ACHN (cell line): ENCODE measurements at regions not wholly inside any gene's neighbourhood (a gene's known extent, or its start where the extent isn't known, plus 50 kb on each side); places are given as distances from the start of the nearest gene placed in this dataset.

ENCODE experiments used
- DNase-seq: peaks from one replicate; pipeline ENCODE4 v3.0.0-alpha.2; 2015
- in situ Hi-C: cut with HindIII; loops from 2 replicates; pipeline ENCODE4 v1.10.0; 2017; ENCODE audit warnings: low sequenced_read_pairs, low pct_ligation_motif_present, low pct_unique_long_range_greater_than_20kb

GRCh38 chr3:59654480-59655417 lies 604.9 kb upstream of the CFAP20DC start:
- DNase-seq, result no peak
- in situ Hi-C loops, result no loop called here

GRCh38 chr3:59654123-59654479 lies 604.3 kb upstream of the CFAP20DC start:
- no peak for DNase-seq
- in situ Hi-C loops, result no loop called here

GRCh38 chr3:59653405-59654122 lies 603.7 kb upstream of the CFAP20DC start:
- no peak for DNase-seq
- in situ Hi-C loops, result no loop called here

GRCh38 chr3:59644479-59645402 lies 594.9 kb upstream of the CFAP20DC start:
- in situ Hi-C loops, result no loop called here
- no peak for DNase-seq

- in situ Hi-C loops, result no loop called here
- DNase-seq, result no peak
Observed at GRCh38 chr3:59641169-59641899, 591.5 kb upstream of the CFAP20DC start.

- in situ Hi-C loops, result no loop called here
- DNase-seq, result peak; percentile 9
Observed at GRCh38 chr3:59632760-59633573, 583.1 kb upstream of the CFAP20DC start.

GRCh38 chr3:59631482-59631881 lies 581.7 kb upstream of the CFAP20DC start:
- in situ Hi-C loops, result no loop called here
- DNase-seq, result no peak

GRCh38 chr3:59621037-59621436 lies 571.2 kb upstream of the CFAP20DC start:
- no peak for DNase-seq
- in situ Hi-C loops, result no loop called here

GRCh38 chr3:59620325-59620724 lies 570.5 kb upstream of the CFAP20DC start:
- no peak for DNase-seq
- in situ Hi-C loops, result no loop called here

- in situ Hi-C loops, result no loop called here
- DNase-seq, result no peak
Observed at GRCh38 chr3:59612444-59612715, 562.6 kb upstream of the CFAP20DC start.

- in situ Hi-C loops, result no loop called here
- DNase-seq, result no peak
Observed at GRCh38 chr3:59611649-59612443, 562.0 kb upstream of the CFAP20DC start.

- in situ Hi-C loops, result no loop called here
- DNase-seq, result no peak
Observed at GRCh38 chr3:59609657-59610348, 560.0 kb upstream of the CFAP20DC start.

GRCh38 chr3:59608356-59608755 lies 558.5 kb upstream of the CFAP20DC start:
- no peak for DNase-seq
- in situ Hi-C loops, result no loop called here

- in situ Hi-C loops, result no loop called here
- DNase-seq, result peak; percentile 11
Observed at GRCh38 chr3:59607656-59608055, 557.8 kb upstream of the CFAP20DC start.

- in situ Hi-C loops, result no loop called here
Observed at GRCh38 chr3:59606638-59607266, 556.9 kb upstream of the CFAP20DC start.

GRCh38 chr3:59605944-59606534 lies 556.2 kb upstream of the CFAP20DC start:
- DNase-seq, result no peak
- in situ Hi-C loops, result no loop called here

More at GRCh38 chr3:59606638-59607266, 556.9 kb upstream of the CFAP20DC start:
- peak; percentile 0 for DNase-seq
